IMR-90 (cell line): ENCODE measurements at regions not wholly inside any gene's neighbourhood (a gene's known extent, or its start where the extent isn't known, plus 50 kb on each side); places are given as distances from the start of the nearest gene placed in this dataset.

Experiments
- CTCF ChIP-seq: conservative IDR thresholded peaks from 2 replicates; pipeline ENCODE4 v1.5.1; 2012; ENCODE audit warnings: mild to moderate bottlenecking, low read depth, low read length, improper control_type of control experiment
- ELK1 ChIP-seq: fragments of 150-350 bp; IDR thresholded peaks from 2 replicates; pipeline ENCODE4 v1.6.1; 2016; ENCODE audit warnings: low read depth, mild to moderate bottlenecking, low read length, moderate library complexity, borderline replicate concordance
- MXI1 ChIP-seq: IDR thresholded peaks from 2 replicates; pipeline ENCODE4 v1.6.1; 2012; ENCODE audit warnings: low read depth, mild to moderate bottlenecking, low read length, moderate library complexity, borderline replicate concordance
- POLR2A ChIP-seq: IDR thresholded peaks from 2 replicates; pipeline ENCODE4 v1.6.1; 2012; ENCODE audit warnings: mild to moderate bottlenecking, low read depth, low read length
- RAD21 ChIP-seq: IDR thresholded peaks from 2 replicates; pipeline ENCODE4 v1.6.1; 2012; ENCODE audit warnings: low read length, improper control_type of control experiment
- RFX5 ChIP-seq: IDR thresholded peaks from 2 replicates; pipeline ENCODE4 v1.8.0; 2012; ENCODE audit warnings: low read depth, mild to moderate bottlenecking, low read length, moderate library complexity
- SMC3 ChIP-seq: fragments of 150-350 bp; IDR thresholded peaks from 2 replicates; pipeline ENCODE4 v1.6.1; 2016; ENCODE audit warnings: low read depth, mild to moderate bottlenecking, antibody characterized with exemption, low read length, moderate library complexity

- TF ChIP-seq CTCF: no peak
- no peak for TF ChIP-seq RFX5
- no peak for TF ChIP-seq POLR2A
- TF ChIP-seq SMC3: no peak
- TF ChIP-seq RAD21: no peak
- TF ChIP-seq MXI1: no peak
- TF ChIP-seq ELK1: no peak
These were observed 769.0 kb upstream of the NR2F2 start for GRCh38 chr15:95561463-95561862.
